ENCODE measurements at regions not wholly inside any gene's neighbourhood (a gene's known extent, or its start where the extent isn't known, plus 50 kb on each side); places are given as distances from the start of the nearest gene placed in this dataset.
"Not testable (repeated sequence)": the region's sequence is repeated elsewhere in the genome, so short reads cannot be mapped to it uniquely, and the experiment has no call there.

GRCh38 chr4:137354562-137354961 is 177.7 kb downstream of the PCDH18 start:
- TF ChIP-seq CTCF (conservative IDR thresholded peaks at IDR 0.05; ENCODE audit: low read depth, low read length); MAZ (IDR thresholded peaks at IDR 0.05; ENCODE audit: borderline replicate concordance, low read depth, low read length); RAD21 (IDR thresholded peaks at IDR 0.05; ENCODE audit: low read length); POLR2A (IDR thresholded peaks at IDR 0.05; ENCODE audit: low read depth, low read length); CEBPB (IDR thresholded peaks at IDR 0.05; ENCODE audit: low read depth, low read length); RFX5 (IDR thresholded peaks at IDR 0.05; ENCODE audit: low read depth, low read length); FOS (IDR thresholded peaks at IDR 0.05; ENCODE audit: low read depth, low read length); USF2 (IDR thresholded peaks at IDR 0.05; ENCODE audit: low read depth, low read length); CHD1 (IDR thresholded peaks at IDR 0.05; ENCODE audit: low read depth, low read length); MAFK (IDR thresholded peaks at IDR 0.05; ENCODE audit: low read depth, low read length): not testable (repeated sequence)

Data from IMR-90 (cell line).